Mononuclear cell (primary cell): ENCODE measurements at regions not wholly inside any gene's neighbourhood (a gene's known extent, or its start where the extent isn't known, plus 50 kb on each side); places are given as distances from the start of the nearest gene placed in this dataset.
"Not testable (repeated sequence)": the region's sequence is repeated elsewhere in the genome, so short reads cannot be mapped to it uniquely, and the experiment has no call there.

Experiments
- H3K27me3 ChIP-seq: 2 replicates; pipeline ENCODE4 v1.6.0; 2011; ENCODE audit warnings: low read length, control low read depth; ENCODE audit not compliant: insufficient read depth
- H3K4me1 ChIP-seq: 2 replicates; pipeline ENCODE4 v1.5.1; 2011; ENCODE audit warnings: mild to moderate bottlenecking, low read length, control low read depth; ENCODE audit not compliant: insufficient read depth
- H3K4me3 ChIP-seq: 2 replicates; pipeline ENCODE4 v1.5.1; 2011; ENCODE audit warnings: mild to moderate bottlenecking, low read length, moderate library complexity
- H3K9me3 ChIP-seq: 2 replicates; pipeline ENCODE4 v1.5.1; 2011; ENCODE audit warnings: low read depth, mild to moderate bottlenecking, control low read depth, low read length

GRCh38 chr10:77740396-77740795 is 102.8 kb upstream of the KCNMA1 start:
- not testable (repeated sequence) for H3K27me3 ChIP-seq, H3K4me1 ChIP-seq, H3K4me3 ChIP-seq, H3K9me3 ChIP-seq

DNA sequence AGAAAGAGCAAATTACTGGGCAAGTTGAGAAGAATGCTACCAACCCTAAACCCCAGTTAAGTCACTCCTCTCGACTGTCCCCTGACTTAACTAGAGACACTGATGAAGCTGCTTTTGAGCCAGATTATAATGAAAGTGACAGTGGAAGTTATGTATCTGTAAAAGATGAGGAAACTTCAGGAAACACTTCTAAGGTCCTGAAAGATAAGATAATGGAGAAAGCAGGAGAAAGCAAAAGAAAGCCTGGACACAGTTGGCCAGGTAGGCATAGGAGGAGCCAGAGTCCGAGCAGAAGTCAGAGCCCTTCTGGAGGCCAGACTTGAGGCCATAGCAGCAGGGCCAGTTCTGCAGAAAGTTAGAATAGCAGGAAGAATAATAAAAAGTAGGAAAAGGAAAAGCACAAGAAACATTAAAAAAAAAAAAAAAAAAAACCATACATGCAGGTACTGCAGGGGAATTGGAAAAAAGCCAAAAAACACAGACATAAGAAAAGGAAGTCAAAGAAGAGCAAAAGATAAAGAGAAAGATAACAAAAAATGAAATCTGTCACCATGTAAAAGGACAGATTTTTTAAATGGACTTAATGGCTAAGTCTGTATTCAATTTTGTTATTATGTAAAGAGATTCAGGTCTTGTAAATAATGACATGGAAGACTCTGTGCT is 101.0 kb upstream of the KCNMA1 start:
- H3K4me1 ChIP-seq: no peaks in the 10 kb centered on the region
- no peaks in the 10 kb centered on the region for H3K27me3 ChIP-seq
- H3K4me3 ChIP-seq: no peak overlapping the region
- no peaks in the 10 kb centered on the region for H3K9me3 ChIP-seq

DNA sequence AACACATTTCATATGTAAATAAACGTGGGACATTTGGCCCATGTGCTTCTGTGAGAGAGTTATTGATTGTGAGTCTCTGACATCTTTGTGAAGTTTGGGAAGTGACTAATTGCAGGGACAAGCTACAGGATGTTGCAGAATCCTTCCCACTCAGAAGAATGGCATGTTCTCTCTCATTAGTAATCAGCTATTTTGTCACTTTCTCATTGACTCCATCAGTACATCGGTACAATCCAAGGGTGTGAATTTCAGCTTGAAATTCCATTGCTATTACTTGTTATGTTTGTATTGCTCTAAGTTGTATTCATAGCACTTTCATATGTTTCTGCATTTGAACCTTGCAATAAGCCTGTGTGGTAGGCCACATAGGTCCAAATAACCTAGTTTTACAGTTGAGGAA is 100.0 kb upstream of the KCNMA1 start:
- Histone ChIP-seq H3K27me3 (no peaks in the 10 kb centered on the region), H3K4me1 (no peaks in the 10 kb centered on the region)

GRCh38 chr10:77735136-77735535 is 97.5 kb upstream of the KCNMA1 start:
- not testable (repeated sequence) for H3K9me3 ChIP-seq, H3K4me3 ChIP-seq, H3K4me1 ChIP-seq, H3K27me3 ChIP-seq

More for the DNA sequence above, 100.0 kb upstream of the KCNMA1 start:
- no peaks in the 10 kb centered on the region for H3K9me3 ChIP-seq
- H3K4me3 ChIP-seq: no peak overlapping the region

GRCh38 chr10:77732213-77733003 is 94.8 kb upstream of the KCNMA1 start:
- H3K27me3 ChIP-seq: no peaks in the 10 kb centered on the region
- H3K4me3 ChIP-seq: no peak overlapping the region
- H3K4me1 ChIP-seq: no peaks in the 10 kb centered on the region
- H3K9me3 ChIP-seq: no peaks in the 10 kb centered on the region

GRCh38 chr10:77727481-77727880 is 89.9 kb upstream of the KCNMA1 start:
- Histone ChIP-seq H3K4me3 (no peak overlapping the region), H3K4me1 (no peaks in the 10 kb centered on the region), H3K27me3 (no peaks in the 10 kb centered on the region), H3K9me3 (no peaks in the 10 kb centered on the region)

GRCh38 chr10:77726732-77727131 is 89.1 kb upstream of the KCNMA1 start:
- Histone ChIP-seq H3K27me3 (no peaks in the 10 kb centered on the region), H3K4me3 (no peak overlapping the region), H3K4me1 (no peaks in the 10 kb centered on the region), H3K9me3 (no peaks in the 10 kb centered on the region)

DNA sequence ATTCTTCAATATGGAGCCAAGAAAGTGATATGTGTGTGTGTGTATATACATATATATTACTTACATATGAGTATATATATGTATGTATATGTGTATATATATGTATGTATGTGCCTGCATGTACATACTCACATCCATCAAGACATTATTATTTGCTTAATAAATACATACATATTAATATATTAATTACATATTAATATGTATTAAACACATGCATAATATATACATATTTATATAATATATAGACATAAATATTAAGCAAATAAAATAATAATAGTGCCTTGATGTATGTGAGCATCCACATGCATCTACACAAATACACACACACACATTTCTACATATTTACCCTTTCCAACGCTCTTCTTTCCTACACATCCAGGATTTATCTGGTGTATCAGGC is 88.7 kb upstream of the KCNMA1 start:
- Histone ChIP-seq H3K27me3 (no peaks in the 10 kb centered on the region), H3K4me3 (no peak overlapping the region), H3K9me3 (no peaks in the 10 kb centered on the region), H3K4me1 (no peaks in the 10 kb centered on the region)

DNA sequence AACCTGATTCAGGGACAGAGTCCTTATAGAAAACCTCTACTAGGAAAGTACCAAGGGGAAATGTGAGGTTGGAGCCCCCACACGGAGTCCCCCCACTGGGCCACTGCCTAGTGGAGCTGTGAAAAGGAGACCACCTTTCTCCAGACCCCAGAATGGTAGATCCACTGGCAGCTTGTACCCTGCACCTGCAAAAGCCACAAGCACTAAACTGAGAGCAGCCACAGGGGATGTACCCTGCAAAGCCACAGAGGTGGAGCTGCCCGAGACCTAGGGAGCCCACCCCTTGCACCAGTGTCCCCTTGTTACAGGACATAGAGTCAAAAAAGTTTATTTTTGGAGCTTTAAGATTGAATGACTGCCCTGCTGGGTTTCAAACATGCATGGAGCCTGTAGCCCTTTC is 87.2 kb upstream of the KCNMA1 start:
- H3K9me3 ChIP-seq: no peaks in the 10 kb centered on the region
- H3K27me3 ChIP-seq: no peaks in the 10 kb centered on the region
- H3K4me3 ChIP-seq: no peak overlapping the region
- H3K4me1 ChIP-seq: no peaks in the 10 kb centered on the region

DNA sequence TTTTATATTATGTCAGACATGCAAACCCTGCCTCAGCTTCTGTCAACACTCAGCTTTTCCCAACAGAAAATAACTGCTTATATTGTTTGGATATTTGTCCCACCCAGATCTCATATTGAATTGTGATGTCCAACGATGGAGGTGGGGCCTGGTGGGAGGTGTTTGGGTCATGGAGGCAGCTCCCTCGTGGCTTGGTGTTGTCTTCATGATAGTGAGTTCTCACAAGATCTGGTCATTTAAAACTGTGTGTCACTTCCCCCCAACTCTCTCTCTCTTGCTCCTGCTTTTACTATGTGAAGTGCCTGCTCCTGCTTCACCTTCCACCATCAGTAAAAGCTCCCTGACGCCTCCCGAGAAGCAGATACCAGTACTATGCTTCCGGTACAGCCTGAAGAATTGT is 85.8 kb upstream of the KCNMA1 start:
- Histone ChIP-seq H3K4me3 (no peak overlapping the region), H3K4me1 (no peaks in the 10 kb centered on the region)

DNA sequence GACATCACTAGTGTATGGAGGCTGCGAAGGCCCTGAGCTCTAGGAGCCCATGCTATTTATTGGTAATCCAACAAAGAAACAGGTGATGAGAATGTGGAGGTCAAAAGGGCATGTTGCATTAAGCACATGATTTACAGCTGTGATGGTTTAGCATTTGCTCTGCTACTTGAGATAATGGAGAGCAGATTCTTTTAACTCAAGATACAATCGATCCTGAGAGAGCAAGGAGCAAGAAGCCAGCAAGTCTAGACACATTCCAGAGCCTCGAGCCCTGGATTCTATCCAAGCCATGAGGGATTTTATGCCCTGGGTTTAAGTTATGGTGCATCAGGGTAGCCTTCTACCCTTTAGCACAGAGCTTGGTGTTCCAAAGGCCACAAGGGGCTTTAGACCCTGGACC is 85.3 kb upstream of the KCNMA1 start:
- H3K4me1 ChIP-seq, H3K27me3 ChIP-seq, H3K4me3 ChIP-seq, H3K9me3 ChIP-seq: not testable (repeated sequence)

More for the DNA sequence above, 85.8 kb upstream of the KCNMA1 start:
- H3K9me3 ChIP-seq: no peaks in the 10 kb centered on the region
- H3K27me3 ChIP-seq: no peaks in the 10 kb centered on the region

GRCh38 chr10:77721815-77722214 is 84.2 kb upstream of the KCNMA1 start:
- no peaks in the 10 kb centered on the region for H3K27me3 ChIP-seq

DNA sequence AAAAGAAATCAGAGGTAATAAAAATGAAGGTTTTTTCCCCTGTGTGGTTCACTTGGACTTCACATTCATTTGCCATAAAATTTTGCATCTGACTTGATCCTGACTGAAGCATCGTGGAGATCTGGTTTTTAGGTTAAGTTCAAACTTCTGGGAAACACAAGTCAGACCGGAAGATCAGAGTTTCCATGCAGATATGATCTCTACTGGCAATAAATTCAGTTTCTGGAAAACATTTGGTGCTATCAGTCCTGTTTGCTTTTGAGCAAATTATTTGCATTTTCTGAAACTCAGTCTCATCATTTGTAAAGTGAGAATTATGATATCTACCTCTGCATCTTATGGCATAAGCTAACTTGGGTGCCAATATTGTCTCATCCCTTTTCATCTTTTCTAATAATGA is 81.3 kb upstream of the KCNMA1 start:
- H3K9me3 ChIP-seq: no peaks in the 10 kb centered on the region
- H3K27me3 ChIP-seq: no peaks in the 10 kb centered on the region
- H3K4me1 ChIP-seq: no peaks in the 10 kb centered on the region
- no peak overlapping the region for H3K4me3 ChIP-seq

More at GRCh38 chr10:77721815-77722214, 84.2 kb upstream of the KCNMA1 start:
- Histone ChIP-seq H3K4me1 (no peaks in the 10 kb centered on the region), H3K9me3 (no peaks in the 10 kb centered on the region), H3K4me3 (no peak overlapping the region)

DNA sequence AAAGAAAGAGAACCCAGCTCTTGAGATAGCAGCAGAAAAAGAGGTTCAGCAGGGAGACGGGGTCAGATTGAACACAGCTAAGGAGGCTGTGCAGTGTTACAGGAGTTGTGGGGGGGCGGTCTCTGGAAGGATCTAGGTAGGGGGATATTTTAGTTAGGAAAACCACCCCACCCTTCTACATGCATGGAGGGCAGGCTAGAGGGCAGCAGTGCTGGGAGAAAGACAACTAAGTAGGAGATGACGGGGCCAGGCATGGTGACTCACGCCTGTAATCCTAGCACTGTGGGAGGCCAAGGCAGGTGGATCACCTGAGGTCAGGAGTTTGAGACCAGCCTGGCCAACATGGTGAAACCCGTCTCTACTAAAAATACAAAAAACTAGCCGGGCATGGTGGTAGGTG is 80.7 kb upstream of the KCNMA1 start:
- H3K4me3 ChIP-seq, H3K9me3 ChIP-seq, H3K4me1 ChIP-seq, H3K27me3 ChIP-seq: not testable (repeated sequence)

DNA sequence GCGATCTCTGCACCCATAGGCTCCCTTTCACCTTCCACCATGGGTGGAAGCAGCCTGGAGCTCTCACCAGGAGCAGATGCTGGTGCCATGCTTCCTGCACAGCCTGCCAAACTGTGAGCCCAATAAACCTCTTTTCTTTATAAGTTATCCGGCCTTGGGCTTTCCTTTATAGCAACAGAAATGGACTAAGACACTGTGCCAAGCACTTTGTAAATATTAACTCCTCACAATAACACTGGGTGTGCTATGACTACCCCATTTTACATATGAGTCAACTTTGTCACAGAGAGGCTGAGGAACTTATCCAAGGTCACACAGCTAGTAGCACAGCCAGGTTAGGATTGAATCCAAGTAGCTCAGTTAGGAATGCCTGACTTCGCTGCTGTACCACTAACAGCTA is 79.7 kb upstream of the KCNMA1 start:
- Histone ChIP-seq H3K4me3 (no peak overlapping the region), H3K9me3 (no peaks in the 10 kb centered on the region), H3K27me3 (no peaks in the 10 kb centered on the region), H3K4me1 (no peaks in the 10 kb centered on the region)
